GM21423 (cell line): ENCODE measurements at regions not wholly inside any gene's neighbourhood (a gene's known extent, or its start where the extent isn't known, plus 50 kb on each side); places are given as distances from the start of the nearest gene placed in this dataset.

ENCODE experiments used
- ATAC-seq: cut with Tn5 transposase; IDR thresholded peaks from one replicate; pipeline ENCODE4 v1.9.1; 2021; ENCODE audit warnings: mild to moderate bottlenecking, moderate library complexity; ENCODE audit not compliant: unreplicated experiment

DNA sequence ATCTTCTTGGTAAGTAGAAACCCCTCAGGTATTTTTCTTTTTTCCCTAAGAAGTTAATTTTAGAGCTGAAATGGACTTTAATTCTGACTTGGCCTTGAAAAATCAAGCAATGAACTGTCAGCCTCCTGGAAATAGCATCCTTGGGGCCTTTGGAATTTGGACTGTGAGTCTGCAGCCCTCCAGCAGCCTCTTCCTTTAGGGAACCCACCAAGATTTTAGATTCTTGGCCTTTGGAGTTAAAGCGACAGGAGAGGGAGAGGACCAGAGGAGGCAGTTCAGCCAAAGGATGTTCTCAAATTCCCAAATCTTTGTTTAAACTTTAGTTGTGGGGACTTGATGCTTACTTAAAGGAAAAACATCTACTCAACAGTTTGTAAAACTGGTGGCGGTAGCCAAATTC lies 288.6 kb downstream of the AACS start:
- ATAC-seq: no peak

DNA sequence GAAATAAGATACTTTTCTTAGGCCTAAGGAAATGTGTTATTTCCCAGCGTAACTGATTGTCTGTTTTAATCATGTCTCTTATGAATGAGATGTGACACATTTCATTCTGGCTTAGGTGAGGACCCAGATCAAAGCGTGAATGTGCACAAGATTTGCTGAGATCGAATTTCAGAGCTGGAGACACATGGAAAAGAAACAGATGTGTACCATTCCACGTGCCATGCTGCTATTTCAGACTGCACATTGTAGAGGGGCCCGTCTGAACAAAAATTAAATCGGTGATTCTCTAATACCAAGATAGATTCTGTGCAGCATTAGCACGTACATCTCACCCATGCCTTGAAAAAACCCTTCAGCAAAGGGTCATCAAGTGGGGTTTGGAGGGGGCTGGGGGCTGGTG lies 290.4 kb downstream of the AACS start:
- no peak for ATAC-seq

DNA sequence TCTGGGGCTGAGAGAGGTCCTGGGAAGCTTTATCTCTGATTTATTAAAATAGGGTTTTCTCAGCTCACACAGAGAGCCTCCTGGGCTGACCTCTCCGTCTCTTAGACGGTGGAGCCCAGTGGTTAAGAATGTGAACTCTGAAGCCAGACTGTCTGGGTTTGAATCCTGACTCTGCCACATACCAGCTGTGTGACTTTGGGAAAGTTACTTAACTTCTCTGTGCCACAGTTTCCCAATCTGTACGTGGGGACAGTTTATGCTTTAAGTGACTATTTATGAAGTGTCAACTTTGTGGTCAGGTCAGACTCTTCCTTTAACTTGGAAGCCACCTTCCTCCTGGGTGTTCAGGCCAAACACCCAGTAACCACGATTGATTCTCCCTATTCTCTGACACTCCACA lies 290.9 kb downstream of the AACS start:
- no peak for ATAC-seq

DNA sequence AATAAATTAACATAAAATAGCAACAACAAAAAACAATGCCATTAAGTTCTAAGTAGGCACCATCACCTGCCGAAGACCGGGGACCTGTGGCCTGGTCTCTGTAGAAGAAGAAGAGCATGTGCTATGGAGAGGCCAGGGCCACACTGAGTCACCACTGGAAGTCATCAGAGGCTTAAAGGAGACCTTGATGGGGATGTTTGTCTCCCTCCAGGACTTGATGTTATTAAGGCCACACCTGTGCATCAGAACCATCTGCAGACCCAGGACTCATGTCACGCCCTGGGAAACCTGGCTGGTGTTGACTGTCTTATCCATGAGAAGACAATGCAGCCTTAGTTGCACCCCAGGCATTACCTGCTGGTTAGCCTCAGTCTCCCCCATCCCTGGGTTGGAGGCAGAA lies 292.3 kb downstream of the AACS start:
- no peak for ATAC-seq

DNA sequence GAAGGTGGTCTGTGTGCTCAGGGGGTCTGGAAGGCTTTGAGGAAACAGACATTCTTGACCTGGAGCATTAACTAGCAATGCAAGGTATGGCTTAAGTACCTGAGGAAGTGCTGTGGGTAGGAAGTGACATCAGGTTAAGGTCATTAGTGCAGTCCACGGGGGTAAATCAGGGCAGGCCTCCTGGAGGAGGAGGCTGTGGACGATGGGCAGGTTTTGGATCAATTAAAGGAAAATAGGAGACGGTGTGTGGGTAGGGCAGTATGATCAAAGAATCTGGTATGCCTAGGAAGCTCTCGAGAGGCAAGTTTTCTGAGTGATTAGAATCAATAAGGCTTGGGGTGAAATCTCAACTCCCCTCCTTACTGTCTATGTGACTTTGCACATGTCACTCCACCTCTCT lies 295.3 kb downstream of the AACS start:
- ATAC-seq: no peak

DNA sequence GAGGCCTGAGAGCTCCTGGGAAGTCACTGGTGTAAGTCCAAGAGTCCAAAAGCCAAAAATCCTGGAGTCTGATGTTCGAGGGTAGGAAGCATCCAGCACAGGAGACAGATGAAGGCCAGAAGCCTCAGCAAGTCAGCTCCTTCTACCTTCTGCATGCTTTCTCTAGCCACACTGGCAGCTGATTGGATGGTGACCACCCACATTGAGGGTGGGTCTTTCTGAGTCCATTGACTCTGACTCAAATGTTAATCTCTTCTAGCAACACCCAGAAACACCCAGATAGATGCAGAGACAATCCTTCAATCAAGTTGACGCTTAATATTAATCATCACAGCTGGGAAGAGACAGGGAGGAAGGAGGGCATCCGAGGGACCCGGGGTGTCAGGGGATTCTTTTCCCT lies 305.8 kb downstream of the AACS start:
- no peak for ATAC-seq

DNA sequence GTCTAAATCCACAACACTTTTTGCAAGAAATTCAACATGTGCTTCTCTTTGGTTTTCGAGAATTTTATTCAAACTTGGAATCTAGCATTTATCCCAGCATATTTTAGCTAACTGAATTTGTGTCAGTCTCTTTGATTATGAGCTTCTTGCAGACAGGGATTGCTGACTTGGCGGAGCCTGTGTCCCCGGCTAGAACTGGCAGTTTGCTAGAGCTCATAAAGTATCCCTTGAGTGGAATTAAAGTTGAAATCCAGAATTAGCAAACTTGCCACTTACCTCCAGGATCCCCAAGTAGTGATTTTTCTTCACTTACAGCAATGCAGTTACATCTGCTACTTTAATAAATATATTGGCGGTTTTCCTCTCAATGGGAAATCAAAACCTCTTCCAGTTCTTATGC lies 306.9 kb downstream of the AACS start:
- ATAC-seq: no peak

DNA sequence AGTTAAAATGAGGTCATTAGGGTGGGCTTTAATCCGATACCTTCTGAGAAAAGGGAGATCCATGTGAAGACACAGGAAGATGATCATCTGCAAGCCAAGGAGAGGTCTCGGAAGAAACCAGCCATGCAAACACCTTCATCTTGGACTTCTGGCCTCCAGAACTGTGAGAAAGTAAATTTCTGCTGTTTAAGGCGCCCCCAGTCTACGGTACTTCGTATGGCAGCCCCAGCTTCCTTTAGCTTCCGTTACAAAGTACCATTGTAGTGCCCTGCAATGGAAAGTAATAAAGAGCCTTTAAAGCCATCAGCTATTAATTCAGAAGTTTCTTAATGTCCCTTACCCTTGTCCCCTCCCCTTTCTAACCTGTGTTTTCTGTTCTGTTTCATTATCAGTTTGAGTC lies 308.1 kb downstream of the AACS start:
- no peak for ATAC-seq

DNA sequence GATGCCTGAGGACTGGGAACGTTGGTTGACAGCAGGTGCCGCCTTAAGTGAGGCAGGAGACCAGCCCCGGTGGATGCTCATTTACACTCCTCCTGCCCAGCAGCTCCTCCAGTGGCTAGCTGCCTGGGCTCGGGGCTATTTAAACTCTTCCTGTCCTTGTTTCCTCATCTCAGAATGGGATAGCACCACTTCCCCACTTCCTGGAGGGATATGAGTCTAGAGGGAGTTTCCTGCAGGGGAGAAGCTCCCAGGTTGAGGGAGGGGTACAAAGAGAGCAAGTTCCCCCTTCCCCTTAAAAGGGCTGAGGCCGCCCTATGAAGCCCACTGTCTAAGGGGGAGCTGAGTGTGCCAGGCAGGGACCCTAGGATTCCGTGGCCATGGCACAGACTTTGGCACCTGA lies 311.2 kb downstream of the AACS start:
- ATAC-seq: no peak

DNA sequence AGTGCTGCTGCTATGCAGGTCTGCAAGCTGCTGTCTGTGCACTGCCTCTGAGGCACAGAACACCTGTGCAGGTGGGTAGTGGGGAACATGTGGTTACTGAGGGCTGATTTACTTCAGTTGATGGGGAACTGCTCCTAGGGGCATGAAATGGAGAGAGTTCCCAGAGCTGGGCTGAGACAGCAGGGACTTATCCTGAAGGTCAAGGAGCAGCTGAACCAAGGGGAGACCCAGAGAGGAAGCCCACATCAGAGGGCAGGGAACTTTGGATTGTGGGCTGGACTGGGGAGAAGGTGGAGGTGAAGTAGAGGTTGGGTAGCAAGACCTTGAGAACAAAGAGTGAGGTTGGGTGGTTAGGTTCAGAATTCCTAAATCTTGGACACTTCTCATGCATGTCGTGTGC lies 311.9 kb downstream of the AACS start:
- no peak for ATAC-seq

DNA sequence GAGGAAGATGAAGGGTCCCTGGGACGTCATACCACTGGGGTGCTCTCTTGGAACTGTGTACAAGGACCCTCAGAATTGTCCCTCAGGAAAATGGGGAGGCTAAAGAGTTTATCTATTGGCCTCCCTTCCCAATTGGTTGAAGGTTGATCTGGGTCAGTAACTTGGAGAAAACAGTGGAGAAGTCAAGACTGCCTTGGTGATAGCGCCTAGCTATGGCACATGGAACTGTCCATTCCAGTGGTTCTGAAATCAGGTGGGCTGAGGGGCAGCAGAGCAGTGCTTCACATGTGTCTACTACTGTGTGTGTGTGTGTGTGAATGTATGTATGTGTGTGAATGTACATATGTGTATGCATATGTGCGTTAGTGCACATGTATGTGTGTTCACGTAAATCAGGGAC lies 316.1 kb downstream of the AACS start:
- ATAC-seq: no peak

DNA sequence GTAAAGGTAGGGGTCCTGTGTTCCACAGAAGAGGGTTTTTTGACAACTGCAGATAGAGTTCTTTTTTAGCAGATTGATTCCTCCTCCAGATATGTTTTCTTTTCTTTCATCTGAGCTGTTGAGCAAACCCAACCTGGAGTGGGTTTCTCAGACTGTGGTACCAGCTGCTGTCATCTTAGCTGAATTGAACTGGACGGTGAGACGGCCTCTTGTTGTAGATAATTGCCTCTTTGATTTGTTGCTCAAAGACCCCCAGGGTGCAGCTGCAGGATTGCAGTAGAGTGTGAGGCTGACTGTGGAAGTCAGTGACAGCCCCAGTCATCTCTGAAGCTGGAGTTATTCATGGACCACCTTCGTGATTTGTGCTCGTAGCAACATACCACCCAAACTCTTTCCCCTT lies 317.7 kb downstream of the AACS start:
- ATAC-seq: no peak

DNA sequence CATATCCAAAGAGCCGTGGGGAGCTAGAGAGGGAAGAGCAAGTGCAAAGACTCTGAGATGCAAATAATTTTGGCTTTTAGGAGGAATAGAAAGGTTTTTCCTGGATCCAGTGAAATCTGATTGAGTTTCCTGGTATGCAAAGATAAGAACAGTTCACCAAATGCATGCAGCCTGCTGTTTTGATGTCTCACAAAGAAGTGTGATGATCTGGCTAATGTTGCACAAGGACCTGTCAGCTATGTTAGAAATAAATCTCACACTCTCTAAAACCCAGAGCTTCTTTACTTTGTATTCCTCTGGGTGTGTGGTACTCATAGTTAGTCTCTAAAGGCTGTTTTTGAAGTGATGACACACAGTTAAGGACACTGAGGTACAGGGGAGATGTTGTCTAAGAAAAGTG lies 321.4 kb downstream of the AACS start:
- ATAC-seq: no peak

DNA sequence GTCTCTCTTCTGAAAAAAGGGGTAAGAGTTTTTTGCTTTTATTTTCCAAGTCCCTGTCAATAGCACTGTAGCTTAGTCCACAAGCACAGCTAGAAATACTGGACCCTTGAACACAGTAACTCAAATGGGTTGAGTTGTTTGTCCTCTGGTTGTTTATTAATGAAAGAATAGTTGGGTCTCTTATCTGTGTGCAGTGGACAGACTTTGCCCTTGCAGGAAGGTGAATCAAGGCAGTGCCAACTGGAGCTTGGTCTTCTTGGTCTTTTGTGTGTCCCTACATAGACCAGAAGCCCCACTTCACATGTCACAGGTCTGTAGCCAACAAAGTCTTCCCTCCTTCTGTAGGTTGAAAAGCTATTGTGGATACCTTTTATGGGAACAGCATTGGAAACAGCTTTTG lies 322.0 kb downstream of the AACS start:
- ATAC-seq: no peak

DNA sequence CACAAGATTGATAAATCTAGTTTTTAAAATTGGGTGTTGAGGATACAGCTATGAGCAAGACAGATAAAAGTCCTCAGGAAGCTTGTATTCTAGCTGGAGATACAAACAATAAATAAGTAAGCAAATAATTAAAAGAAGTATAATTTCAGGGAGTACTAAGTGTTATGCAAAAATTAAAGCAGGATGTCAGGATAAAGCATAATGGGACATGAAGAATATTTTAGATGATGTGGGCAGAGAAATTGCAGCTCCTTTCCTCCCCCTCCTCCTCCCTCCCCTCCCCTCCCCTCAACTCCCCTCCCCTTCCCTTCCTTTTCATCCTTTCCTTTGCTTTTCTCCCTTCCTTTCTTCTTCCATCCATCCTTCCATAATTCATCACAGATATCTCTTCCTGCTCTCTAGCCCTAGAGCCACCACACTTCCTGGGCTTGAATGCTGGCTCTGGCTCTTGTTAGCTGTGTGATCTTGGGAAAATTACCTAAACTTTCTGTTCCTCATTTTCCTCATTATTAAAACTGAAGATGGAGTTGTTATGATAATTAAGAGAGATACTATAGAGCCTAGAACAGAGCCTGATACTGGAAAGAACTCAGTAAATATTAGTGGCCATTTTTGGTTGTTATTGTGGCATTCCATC lies 323.9 kb downstream of the AACS start:
- ATAC-seq: no peak

DNA sequence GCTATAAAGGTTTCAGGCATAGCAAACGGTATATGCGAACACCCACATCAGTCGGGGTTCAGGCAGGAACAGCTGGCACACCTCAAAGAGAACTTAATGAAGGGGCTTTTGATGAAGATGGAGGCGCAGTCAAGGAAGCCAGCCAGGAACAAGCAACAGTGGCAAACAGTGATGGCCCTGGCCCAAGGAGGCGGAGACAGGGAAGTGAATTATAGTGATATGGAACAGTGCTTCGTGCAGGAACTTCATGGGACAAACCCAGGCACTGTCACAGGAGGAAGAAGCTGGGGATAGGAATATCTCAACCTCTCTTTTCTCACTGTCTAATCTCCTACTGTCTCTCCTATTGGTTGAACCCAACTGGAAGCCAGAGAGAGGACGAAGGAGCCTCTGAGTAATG lies 328.3 kb downstream of the AACS start:
- ATAC-seq: no peak

DNA sequence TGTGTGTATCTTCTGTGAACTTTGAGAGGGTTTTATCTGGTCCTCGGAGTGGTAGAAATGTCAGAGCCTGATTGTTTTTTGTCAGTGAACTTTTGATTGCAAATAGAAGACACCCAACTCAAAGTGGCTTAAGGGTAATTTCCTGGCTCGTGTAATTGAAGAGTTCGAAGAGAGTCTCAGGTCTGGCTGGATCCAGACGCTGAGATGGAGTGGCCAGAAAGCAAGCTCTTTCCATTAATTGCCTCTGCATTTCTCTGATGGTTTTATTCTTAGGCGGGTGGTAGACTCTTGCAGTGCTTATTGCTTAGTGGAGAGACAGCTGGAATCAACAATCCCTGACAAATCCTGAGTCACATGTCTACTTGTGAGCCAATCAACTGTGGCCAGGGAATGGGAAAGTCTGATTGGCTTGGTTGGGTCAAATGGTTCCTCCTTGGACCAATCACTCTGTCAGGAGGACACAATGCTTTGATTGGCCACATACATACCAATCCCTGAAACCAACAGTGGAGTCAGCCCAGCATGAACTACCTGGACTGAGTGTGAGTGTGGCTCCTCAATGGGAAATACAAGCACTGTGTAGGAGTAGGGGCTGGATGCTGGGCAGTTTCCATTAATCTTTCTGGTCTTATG lies 330.5 kb downstream of the AACS start:
- no peak for ATAC-seq

DNA sequence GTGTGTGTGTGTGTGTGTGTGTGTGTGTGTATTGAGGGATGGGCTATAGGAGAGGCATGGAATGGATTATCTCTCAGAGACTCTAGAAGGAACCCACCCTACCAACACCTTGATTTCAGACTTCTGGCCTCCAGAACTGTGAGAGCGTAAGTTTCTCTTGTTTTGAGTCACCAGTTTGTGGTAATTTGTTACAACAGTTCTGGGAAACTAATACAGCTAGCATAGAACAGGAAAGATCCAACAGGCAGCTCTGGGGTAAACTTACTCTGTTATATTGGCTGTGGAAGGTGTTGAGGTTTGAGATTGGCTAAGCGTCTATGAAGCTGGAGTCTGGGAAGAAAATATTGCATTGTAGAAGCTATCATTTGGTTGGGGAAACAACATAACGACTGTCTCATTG lies 334.3 kb downstream of the AACS start:
- ATAC-seq: no peak

DNA sequence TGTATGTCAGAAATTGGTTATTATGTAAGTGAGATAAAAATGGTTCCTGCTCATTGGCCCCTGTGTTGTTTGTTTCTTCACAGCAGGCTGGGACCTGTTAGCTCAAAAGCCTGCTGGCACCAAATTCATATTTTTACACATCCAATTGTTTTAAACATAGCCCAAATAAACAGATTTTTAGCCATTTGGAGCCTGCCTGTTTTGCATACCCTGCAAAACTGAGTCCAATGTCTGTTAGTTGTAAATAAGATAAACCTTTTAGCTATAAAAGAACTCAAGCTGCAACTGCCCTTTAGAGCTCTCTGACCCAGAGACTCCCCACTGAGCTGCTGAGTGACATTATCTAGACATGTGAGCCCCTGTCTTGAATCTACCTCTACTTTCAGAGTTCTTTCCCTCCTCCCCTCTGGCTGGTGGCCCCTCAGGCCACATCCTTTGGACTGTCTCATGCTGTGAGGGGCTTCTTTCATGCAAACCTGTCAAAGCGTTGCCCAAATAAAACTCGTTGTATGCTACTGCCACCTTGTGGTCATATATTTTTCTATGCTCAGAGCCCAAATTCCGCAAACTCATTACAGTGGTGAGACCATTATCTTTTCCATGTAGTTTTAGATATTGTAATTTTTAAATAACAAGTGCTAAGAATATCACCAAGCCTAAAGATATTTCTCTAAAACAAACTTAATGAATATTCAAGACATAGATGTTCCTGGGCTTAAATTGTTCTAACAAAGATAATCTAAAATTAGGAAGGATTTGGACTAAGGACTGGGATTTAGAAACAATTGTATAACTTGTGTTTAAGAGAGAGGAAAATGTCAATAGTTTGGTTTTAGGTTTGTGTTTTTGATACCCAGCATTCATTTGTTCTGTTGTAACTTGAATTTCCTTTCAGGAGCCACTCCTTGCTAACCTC lies 337.9 kb downstream of the AACS start:
- no peak for ATAC-seq

DNA sequence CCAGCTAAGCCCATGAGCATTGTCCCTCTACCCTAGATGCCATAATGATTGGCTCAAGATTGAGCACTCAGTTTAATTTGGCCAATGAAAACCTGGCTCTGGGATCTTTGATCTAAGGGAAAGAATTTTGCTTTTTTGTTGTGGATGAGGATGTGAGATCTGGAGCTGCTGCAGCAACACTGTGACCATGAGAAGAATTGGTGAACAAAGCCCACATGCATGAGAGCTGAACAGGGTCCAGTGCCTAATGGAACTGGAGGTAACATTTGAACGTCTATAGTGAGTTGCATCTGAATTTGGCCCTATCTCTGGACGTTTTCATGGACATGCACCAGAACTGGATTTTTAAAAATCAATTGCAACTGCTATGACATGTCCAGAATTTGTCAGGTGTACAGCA lies 338.6 kb downstream of the AACS start:
- ATAC-seq: no peak

DNA sequence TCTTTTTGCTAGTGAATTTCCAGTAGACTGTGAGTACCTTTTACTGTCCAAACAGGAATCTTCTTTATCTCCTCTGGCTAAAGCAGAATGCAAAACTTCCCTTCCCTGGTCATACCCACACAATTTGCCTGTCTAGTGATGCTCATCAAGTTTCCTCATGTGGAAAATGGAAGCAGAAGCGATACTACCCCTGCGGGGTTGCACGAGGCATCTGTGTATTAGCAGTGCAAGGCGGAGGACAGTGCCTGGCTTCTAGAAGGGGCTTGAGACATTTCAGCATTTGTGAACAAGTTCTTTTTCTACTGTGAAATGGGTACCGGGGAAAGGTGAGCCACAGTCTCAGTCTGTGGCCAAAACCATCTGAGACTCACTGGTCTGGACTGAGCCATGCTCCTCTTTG lies 340.9 kb downstream of the AACS start:
- ATAC-seq: peak; percentile 81

DNA sequence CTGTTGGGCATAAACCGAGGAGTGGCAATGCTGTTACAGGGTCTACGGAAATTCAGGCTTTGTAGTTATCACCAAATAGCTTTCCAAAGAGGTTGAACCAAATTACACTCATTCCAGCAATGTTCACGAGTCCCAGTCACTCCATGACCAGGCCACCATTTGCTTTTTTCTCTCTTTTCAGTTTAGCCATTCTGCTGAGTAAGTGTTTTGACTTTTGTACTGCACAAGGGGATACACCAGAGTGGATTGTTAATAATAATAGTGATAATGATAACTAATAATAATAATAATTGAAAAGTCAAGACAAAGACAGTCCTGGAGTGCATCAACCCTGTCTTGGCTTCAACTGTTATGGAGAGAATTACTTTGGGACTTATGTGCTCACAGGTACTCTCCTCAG lies 343.5 kb downstream of the AACS start:
- ATAC-seq: no peak
